Lower lobe of right lung (tissue), 2 donors: ENCODE measurements at regions not wholly inside any gene's neighbourhood (a gene's known extent, or its start where the extent isn't known, plus 50 kb on each side); places are given as distances from the start of the nearest gene placed in this dataset.

Experiments used
- ATAC-seq, 2 donors: fragments of 200-7000 bp; cut with Tn5 transposase; one replicate each; pipeline ENCODE4 v1.9.1; 2020 to 2022; ENCODE audit warnings: mild to moderate bottlenecking in 2 of 2, moderate library complexity in 2 of 2
- DNase-seq: peaks from one replicate; pipeline ENCODE4 v3.0.0-alpha.2; 2020
- H3K27ac ChIP-seq: fragments of 200-600 bp; one replicate; pipeline ENCODE4 v1.8.0; 2022
- H3K27me3 ChIP-seq: fragments of 200-600 bp; one replicate; pipeline ENCODE4 v1.8.0; 2022; ENCODE audit warnings: low read depth
- H3K36me3 ChIP-seq: fragments of 200-600 bp; one replicate; pipeline ENCODE4 v1.8.0; 2022; ENCODE audit warnings: mild to moderate bottlenecking
- H3K4me1 ChIP-seq: fragments of 200-600 bp; one replicate; pipeline ENCODE4 v1.8.0; 2022
- H3K4me3 ChIP-seq: fragments of 200-600 bp; one replicate; pipeline ENCODE4 v1.8.0; 2022; ENCODE audit warnings: mild to moderate bottlenecking
- H3K9me3 ChIP-seq: fragments of 200-600 bp; one replicate; pipeline ENCODE4 v1.8.0; 2022
- intact Hi-C: fragments of 100-400 bp; cut with DNase I; formaldehyde crosslinking; loops from one replicate; pipeline ENCODE4 v1.11.0; 2022
- TF ChIP-seq, protein P1 (sequence below): fragments of 200-600 bp; IDR thresholded peaks from one replicate; pipeline ENCODE4 v1.8.0; 2022; ENCODE audit warnings: antibody characterized with exemption, mild to moderate bottlenecking
- donor health status: DM: no; HTN: yes; CAD: no; lungs with severe emphysema.

DNA sequence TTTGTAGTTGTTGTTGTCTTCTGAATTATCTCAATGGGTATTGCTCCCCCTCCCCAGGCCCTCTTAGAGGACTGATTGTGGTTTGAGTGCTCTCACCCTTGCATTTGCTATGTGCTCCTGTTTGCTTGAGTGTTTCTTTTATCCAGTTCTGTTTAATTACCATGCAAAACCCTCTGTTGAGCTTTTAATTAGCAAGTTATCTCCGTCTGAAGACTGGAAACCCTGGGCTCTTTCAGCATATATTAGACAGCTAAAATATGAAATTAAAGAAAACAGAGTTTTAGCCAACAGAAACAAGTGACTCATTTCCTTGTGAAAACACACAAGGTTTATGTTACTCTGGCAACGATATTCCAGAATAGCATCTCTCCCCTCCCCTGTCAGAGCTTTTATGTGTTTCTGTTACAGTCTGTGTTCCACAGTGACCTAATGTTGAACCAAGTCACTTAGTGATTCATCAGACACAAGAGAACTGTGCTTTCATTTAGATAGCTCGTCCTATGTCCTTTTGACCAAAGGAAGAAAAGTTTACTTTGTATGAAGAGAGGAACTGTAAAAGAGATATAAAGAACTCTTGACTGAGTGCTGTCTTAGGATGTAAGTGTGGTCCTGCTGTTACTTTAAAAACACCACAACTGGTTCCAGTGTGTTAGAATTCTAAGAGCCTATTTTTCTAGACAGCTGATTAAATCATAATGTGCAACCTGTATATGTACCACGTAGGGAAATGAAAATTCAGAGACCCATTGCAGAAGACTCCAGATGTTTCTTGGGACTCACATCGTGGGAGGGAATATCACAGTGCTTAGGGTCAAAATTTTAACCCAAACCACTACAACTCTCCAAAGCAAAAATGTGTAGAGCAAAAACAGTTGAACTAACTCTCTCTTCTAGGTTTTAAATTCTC lies 172.8 kb upstream of the RBMS1 start:
- no peaks in the 10 kb centered on the region for H3K27me3 ChIP-seq
- no peaks in the 10 kb centered on the region for H3K9me3 ChIP-seq
- H3K27ac ChIP-seq, result peak overlapping the region; percentile 58
- ATAC-seq (peak; percentile 85 to 93), DNase-seq (no peak)
- intact Hi-C loops, result no loop called here
- no peak overlapping the region for H3K4me3 ChIP-seq
- TF ChIP-seq, protein P1, sequence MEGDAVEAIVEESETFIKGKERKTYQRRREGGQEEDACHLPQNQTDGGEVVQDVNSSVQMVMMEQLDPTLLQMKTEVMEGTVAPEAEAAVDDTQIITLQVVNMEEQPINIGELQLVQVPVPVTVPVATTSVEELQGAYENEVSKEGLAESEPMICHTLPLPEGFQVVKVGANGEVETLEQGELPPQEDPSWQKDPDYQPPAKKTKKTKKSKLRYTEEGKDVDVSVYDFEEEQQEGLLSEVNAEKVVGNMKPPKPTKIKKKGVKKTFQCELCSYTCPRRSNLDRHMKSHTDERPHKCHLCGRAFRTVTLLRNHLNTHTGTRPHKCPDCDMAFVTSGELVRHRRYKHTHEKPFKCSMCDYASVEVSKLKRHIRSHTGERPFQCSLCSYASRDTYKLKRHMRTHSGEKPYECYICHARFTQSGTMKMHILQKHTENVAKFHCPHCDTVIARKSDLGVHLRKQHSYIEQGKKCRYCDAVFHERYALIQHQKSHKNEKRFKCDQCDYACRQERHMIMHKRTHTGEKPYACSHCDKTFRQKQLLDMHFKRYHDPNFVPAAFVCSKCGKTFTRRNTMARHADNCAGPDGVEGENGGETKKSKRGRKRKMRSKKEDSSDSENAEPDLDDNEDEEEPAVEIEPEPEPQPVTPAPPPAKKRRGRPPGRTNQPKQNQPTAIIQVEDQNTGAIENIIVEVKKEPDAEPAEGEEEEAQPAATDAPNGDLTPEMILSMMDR, result no peak
- H3K4me1 ChIP-seq, result peaks cover 16% of the 10 kb centered on the region
- H3K36me3 ChIP-seq, result no peaks in the 10 kb centered on the region

DNA sequence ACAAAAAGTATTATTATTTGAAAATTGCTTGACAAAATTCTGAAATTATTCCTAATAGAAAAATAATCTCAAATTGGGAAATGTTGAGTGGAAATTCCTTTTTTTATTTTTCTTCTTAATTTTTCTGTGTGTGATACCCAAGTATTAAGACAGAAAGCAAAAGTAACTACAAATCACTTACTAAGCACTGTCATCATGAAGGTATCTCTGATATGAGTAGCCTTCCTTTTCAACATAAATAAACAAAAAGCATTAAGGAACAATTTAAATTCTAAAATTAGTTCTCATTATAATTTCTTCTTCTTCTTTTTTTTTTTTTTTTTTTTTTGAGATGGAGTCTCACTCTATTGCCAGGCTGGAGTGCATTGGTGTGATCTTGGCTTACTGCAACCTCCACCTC lies 174.2 kb upstream of the RBMS1 start:
- DNase-seq (no peak), ATAC-seq (no peak)
- intact Hi-C loops, result no loop called here
- H3K36me3 ChIP-seq, result no peaks in the 10 kb centered on the region
- H3K27ac ChIP-seq, result no peak overlapping the region
- no peak overlapping the region for H3K4me3 ChIP-seq
- no peaks in the 10 kb centered on the region for H3K27me3 ChIP-seq
- TF ChIP-seq, protein P1, result no peak
- no peaks in the 10 kb centered on the region for H3K9me3 ChIP-seq
- peaks cover 16% of the 10 kb centered on the region for H3K4me1 ChIP-seq

DNA sequence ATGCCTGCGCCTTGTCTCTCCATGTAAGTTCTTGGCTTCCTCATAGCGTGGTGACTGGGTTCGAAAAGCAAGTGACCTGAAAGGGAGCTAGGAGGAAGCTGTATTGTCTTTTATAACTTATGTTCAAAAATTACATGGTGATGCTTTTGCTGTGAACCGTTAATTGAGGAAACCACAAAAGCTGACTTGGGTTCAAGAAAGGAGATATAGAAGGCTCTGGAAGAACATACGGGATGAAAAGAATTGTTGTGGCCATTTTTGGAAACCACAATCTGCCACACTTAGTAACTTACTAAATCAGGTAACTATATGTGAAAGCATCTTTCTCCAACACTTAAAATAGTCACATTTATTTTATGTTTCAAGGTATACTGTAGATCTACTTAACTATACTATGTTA lies 177.0 kb upstream of the RBMS1 start:
- Histone ChIP-seq H3K4me3 (no peak overlapping the region), H3K36me3 (no peaks in the 10 kb centered on the region), H3K4me1 (peaks cover 16% of the 10 kb centered on the region), H3K27ac (no peak overlapping the region), H3K9me3 (no peaks in the 10 kb centered on the region), H3K27me3 (no peaks in the 10 kb centered on the region)
- no peak for DNase-seq
- TF ChIP-seq, protein P1, result no peak
- ATAC-seq, result no peak
- intact Hi-C loops, result no loop called here

DNA sequence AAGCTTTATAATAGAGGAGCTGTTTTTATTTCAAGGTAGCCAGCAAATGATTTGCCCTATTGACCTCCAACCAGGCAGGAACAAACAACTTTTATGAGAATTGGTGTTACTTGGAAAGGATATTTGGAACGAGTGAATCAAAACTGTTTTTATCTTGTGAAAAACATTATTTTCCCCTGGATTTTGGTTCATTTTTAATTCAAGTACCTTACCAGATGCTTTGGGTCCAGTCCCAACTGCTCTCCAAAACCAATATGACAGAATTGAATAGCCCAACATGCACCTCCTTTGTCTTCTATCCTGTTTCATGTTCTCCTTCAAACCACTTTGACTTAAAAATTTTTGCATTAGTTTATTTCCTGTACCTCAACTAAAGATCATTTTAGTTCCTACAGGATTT lies 178.6 kb upstream of the RBMS1 start:
- Histone ChIP-seq H3K36me3 (no peaks in the 10 kb centered on the region), H3K4me1 (peaks cover 2% of the 10 kb centered on the region), H3K27me3 (no peaks in the 10 kb centered on the region), H3K27ac (no peak overlapping the region), H3K9me3 (no peaks in the 10 kb centered on the region), H3K4me3 (no peak overlapping the region)
- DNase-seq, result no peak
- ATAC-seq, result no peak
- TF ChIP-seq, protein P1, result no peak
- intact Hi-C loops, result no loop called here

DNA sequence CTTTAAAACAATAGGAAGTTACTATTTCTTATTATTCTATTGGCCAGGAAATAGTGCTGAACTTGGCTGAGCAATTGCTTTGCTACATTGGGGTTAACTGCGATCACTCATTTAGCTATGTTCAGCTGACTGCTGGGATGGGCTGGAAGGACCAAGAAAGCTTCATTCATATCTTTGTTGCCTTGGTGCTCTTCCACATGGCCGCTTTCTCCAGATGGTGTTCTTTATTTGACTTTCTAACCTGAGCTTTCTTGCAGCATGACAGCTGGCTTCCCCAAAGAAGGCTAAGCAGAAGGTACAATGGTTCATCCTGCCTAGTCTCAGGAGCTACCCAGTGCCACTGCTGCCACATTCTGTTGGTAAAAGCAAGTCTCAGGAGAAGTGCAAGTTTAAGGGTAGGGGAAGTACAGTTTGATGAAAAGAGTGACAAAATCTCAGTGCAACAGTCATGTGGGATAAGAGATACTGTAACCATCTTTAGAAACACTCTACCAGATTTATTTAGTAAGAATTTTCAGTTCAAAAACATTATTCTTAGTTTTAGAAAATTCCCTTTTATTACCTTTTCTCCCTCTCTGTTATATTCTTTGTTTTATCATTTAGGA lies 180.6 kb upstream of the RBMS1 start:
- Histone ChIP-seq H3K9me3 (no peaks in the 10 kb centered on the region), H3K4me3 (no peak overlapping the region), H3K4me1 (no peaks in the 10 kb centered on the region), H3K27me3 (no peaks in the 10 kb centered on the region), H3K27ac (no peak overlapping the region), H3K36me3 (no peaks in the 10 kb centered on the region)
- ATAC-seq (no peak), DNase-seq (no peak)
- TF ChIP-seq, protein P1, result no peak
- intact Hi-C loops, result no loop called here
